T-cell (primary cell): ENCODE measurements at regions not wholly inside any gene's neighbourhood (a gene's known extent, or its start where the extent isn't known, plus 50 kb on each side); places are given as distances from the start of the nearest gene placed in this dataset.

ENCODE experiments used
- ATAC-seq, 4 experiments: fragments of 200-7000 bp in 3 of 4; fragments of 150-1000 bp in 1 of 4; cut with Tn5 transposase; replicated peaks in 1 of 4; 1 replicate in 3 of 4; 2 replicates in 1 of 4; pipeline ENCODE4 v1.10.0; 2021; ENCODE audit warnings: moderate library complexity in 3 of 4, mild to moderate bottlenecking in 2 of 4, moderate number of reproducible peaks in 1 of 4
- CTCF ChIA-PET, 2 donors: fragments of 300-600 bp; sonication (Branson Sonifier 250); formaldehyde crosslinking; loops; one replicate each; lab custom pipeline; 2022; ENCODE audit warnings: antibody characterized with exemption in 2 of 2; lab: Charles Lee
- POLR2A ChIA-PET, 2 donors: fragments of 300-600 bp; sonication (Branson Sonifier 250); formaldehyde crosslinking; loops; one replicate each; lab custom pipeline; 2022; ENCODE audit warnings: antibody characterized with exemption in 2 of 2; lab: Charles Lee
- DNase-seq, 35 experiments: peaks; one replicate each; pipeline versions ENCODE4 v3.0.0 to v3.0.0-alpha.2; 2013 to 2023
- H3K27ac ChIP-seq: one replicate; pipeline ENCODE4 v1.5.1; 2013; ENCODE audit warnings: low read length
- H3K27me3 ChIP-seq, 2 experiments: replicated peaks in 1 of 2; 1 replicate in 1 of 2; 2 replicates in 1 of 2; pipeline versions ENCODE4 v1.6.1 to v1.7.0; 2013; ENCODE audit warnings: low read length in 1 of 2, mixed read lengths in 1 of 2; ENCODE audit not compliant: control insufficient read depth in 2 of 2, insufficient read depth in 2 of 2; ENCODE audit errors: extremely low read depth in 1 of 2
- H3K36me3 ChIP-seq, 2 donors: 1 replicate in 1 of 2; 2 replicates in 1 of 2; pipeline versions ENCODE4 v1.6.1 to v1.7.0; 2013; ENCODE audit warnings: low read length in 1 of 2; ENCODE audit not compliant: control insufficient read depth in 2 of 2, insufficient read depth in 1 of 2; ENCODE audit errors: extremely low read depth in 1 of 2
- H3K4me1 ChIP-seq, 2 experiments: 1 replicate in 1 of 2; 2 replicates in 1 of 2; pipeline versions ENCODE4 v1.6.1 to v1.7.0; 2013; ENCODE audit warnings: low read length in 2 of 2, mixed read lengths in 1 of 2; ENCODE audit not compliant: insufficient read depth in 2 of 2, control insufficient read depth in 1 of 2; ENCODE audit errors: extremely low read depth in 1 of 2
- H3K4me3 ChIP-seq, 2 donors: 1 replicate in 1 of 2; 2 replicates in 1 of 2; pipeline versions ENCODE4 v1.5.1 to v1.7.0; 2013; ENCODE audit warnings: mild to moderate bottlenecking in 2 of 2, low read length in 1 of 2, moderate library complexity in 1 of 2; ENCODE audit not compliant: control insufficient read depth in 1 of 2; ENCODE audit errors: extremely low read depth in 1 of 2
- H3K9me3 ChIP-seq: 2 replicates; pipeline ENCODE4 v1.7.0; 2013
- H3K27ac Mint-ChIP-seq, 2 donors: one replicate each; pipeline ENCODE4 v1.8.0; 2020 to 2021; ENCODE audit warnings: mild to moderate bottlenecking in 2 of 2, mixed read lengths in 2 of 2
- H3K27me3 Mint-ChIP-seq, 2 donors: one replicate each; pipeline ENCODE4 v1.8.0; 2021 to 2022; ENCODE audit warnings: mixed read lengths in 2 of 2
- H3K36me3 Mint-ChIP-seq: one replicate; pipeline ENCODE4 v1.8.0; 2021; ENCODE audit warnings: mixed read lengths
- H3K4me1 Mint-ChIP-seq, 3 donors: one replicate each; pipeline ENCODE4 v1.8.0; 2020 to 2022; ENCODE audit warnings: mixed read lengths in 3 of 3, mild to moderate bottlenecking in 1 of 3
- H3K4me3 Mint-ChIP-seq, 3 donors: one replicate each; pipeline ENCODE4 v1.8.0; 2020 to 2022; ENCODE audit warnings: mild to moderate bottlenecking in 3 of 3, mixed read lengths in 3 of 3, moderate library complexity in 3 of 3
- H3K9me3 Mint-ChIP-seq, 3 donors: one replicate each; pipeline ENCODE4 v1.8.0; 2020 to 2022; ENCODE audit warnings: mixed read lengths in 3 of 3
- WGBS: methylation state at CpG from one replicate; pipeline ENCODE4 v1.1.5; 2013; ENCODE audit warnings: missing lambda C conversion rate; ENCODE audit not compliant: insufficient coverage; 5-methylcytosine and 5-hydroxymethylcytosine counted together

DNA sequence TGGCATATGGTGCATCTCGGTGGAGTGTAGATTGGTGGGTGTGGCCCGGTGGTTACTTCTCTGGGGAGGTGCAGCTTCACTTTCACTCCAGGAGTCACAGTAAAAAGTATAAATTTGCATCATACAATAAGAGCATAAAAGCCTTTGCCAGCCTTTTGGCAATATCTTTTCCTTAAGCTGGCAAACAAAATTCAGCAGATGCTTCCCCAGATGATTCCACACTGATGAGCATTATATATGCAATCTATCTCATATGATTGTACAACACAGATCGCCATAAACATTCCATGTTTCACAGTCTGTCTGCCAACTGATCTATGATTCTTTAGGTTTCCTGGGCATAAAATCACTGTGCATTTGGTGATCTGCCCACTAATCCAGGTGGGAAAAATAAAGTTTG lies 120.2 kb upstream of the ALCAM start:
- POLR2A ChIA-PET: no interaction called here

GRCh38 chr3:105253225-105253624 lies 113.5 kb upstream of the ALCAM start:
- POLR2A ChIA-PET: no interaction called here
- H3K36me3 ChIP-seq: no peaks in the 10 kb centered on the region
- no peaks in the 10 kb centered on the region for H3K4me1 ChIP-seq
- H3K27ac Mint-ChIP-seq: no peak overlapping the region
- DNase-seq (no peak), ATAC-seq (no peak)
- H3K36me3 Mint-ChIP-seq: no peaks in the 10 kb centered on the region
- CTCF ChIA-PET: no interaction called here
- 73% methylated on average over 3 of the region's 3 CpGs for WGBS
- H3K27me3 Mint-ChIP-seq: no peaks in the 10 kb centered on the region
- H3K27me3 ChIP-seq: no peaks in the 10 kb centered on the region
- no peaks in the 10 kb centered on the region for H3K9me3 ChIP-seq
- no peak overlapping the region for H3K27ac ChIP-seq
- H3K9me3 Mint-ChIP-seq: peaks cover 0 to 11% (median 2%) of the 10 kb centered on the region in 3 donors
- no peaks in the 10 kb centered on the region for H3K4me1 Mint-ChIP-seq
- H3K4me3 Mint-ChIP-seq: no peak overlapping the region
- H3K4me3 ChIP-seq: no peak overlapping the region

More for the DNA sequence above, 120.2 kb upstream of the ALCAM start:
- Histone ChIP-seq H3K27me3 (no peaks in the 10 kb centered on the region), H3K36me3 (no peaks in the 10 kb centered on the region), H3K27ac (no peak overlapping the region), H3K9me3 (no peaks in the 10 kb centered on the region), H3K4me3 (no peak overlapping the region), H3K4me1 (no peaks in the 10 kb centered on the region)
- 100% methylated on average over 1 of the region's 3 CpGs for WGBS
- H3K36me3 Mint-ChIP-seq: no peaks in the 10 kb centered on the region
- ATAC-seq: no peak
- no peak for DNase-seq
- peaks cover 0 to 11% (median 2%) of the 10 kb centered on the region in 3 donors for H3K9me3 Mint-ChIP-seq
- H3K27me3 Mint-ChIP-seq: peaks cover 0 to 5% of the 10 kb centered on the region in 2 donors
- H3K4me3 Mint-ChIP-seq: no peak overlapping the region
- no peak overlapping the region for H3K27ac Mint-ChIP-seq
- CTCF ChIA-PET: no interaction called here
- no peaks in the 10 kb centered on the region for H3K4me1 Mint-ChIP-seq

- ChIA-PET POLR2A (no interaction called here), CTCF (interaction anchor here in 1 of 2 donors (0.5 kb wide), 1 partner anchor 1014 kb away, joined by 3 read pairs; no protein-coding TSS in a partner anchor)
- WGBS: no CpG with 5 or more reads among the region's 2 CpGs
- Histone ChIP-seq H3K27me3 (no peaks in the 10 kb centered on the region), H3K4me3 (no peak overlapping the region), H3K4me1 (no peaks in the 10 kb centered on the region), H3K9me3 (no peaks in the 10 kb centered on the region), H3K27ac (no peak overlapping the region), H3K36me3 (no peaks in the 10 kb centered on the region)
- no peak overlapping the region for H3K27ac Mint-ChIP-seq
- H3K27me3 Mint-ChIP-seq: no peaks in the 10 kb centered on the region
- DNase-seq (no peak), ATAC-seq (no peak)
- no peaks in the 10 kb centered on the region for H3K36me3 Mint-ChIP-seq
- H3K4me3 Mint-ChIP-seq: no peak overlapping the region
- H3K9me3 Mint-ChIP-seq: peaks cover 0 to 11% (median 2%) of the 10 kb centered on the region in 3 donors
- H3K4me1 Mint-ChIP-seq: no peaks in the 10 kb centered on the region
Measured at GRCh38 chr3:105254154-105254553, 112.6 kb upstream of the ALCAM start.

- no peaks in the 10 kb centered on the region for H3K27me3 Mint-ChIP-seq
- Histone ChIP-seq H3K36me3 (no peaks in the 10 kb centered on the region), H3K4me1 (no peaks in the 10 kb centered on the region), H3K4me3 (no peak overlapping the region), H3K27me3 (no peaks in the 10 kb centered on the region), H3K9me3 (no peaks in the 10 kb centered on the region), H3K27ac (no peak overlapping the region)
- CTCF ChIA-PET: no interaction called here
- H3K4me1 Mint-ChIP-seq: no peaks in the 10 kb centered on the region
- H3K4me3 Mint-ChIP-seq: no peak overlapping the region
- no peak overlapping the region for H3K27ac Mint-ChIP-seq
- WGBS: no CpG with 5 or more reads among the region's 2 CpGs
- DNase-seq (no peak), ATAC-seq (no peak)
- peaks cover 0 to 6% (median 2%) of the 10 kb centered on the region in 3 donors for H3K9me3 Mint-ChIP-seq
- no peaks in the 10 kb centered on the region for H3K36me3 Mint-ChIP-seq
- POLR2A ChIA-PET: no interaction called here
Measured at GRCh38 chr3:105255350-105255749, 111.4 kb upstream of the ALCAM start.

DNA sequence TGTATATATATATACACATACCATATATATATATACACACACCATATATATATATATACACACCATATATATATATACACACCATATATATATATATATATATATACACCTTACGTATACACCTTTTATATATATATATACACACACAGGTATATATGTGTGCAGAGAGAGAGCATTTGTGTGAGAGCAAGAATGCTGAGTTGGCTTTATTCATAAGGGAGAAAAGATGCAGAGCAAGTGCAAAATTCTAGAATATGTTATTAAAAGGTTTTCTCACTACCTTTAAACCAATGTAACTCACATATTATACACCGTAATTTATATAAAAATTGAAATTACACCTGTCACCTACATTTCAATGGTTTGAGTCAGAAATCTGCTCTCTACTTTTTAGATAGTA lies 107.2 kb upstream of the ALCAM start:
- no peak overlapping the region for H3K4me3 Mint-ChIP-seq
- Histone ChIP-seq H3K27ac (no peak overlapping the region), H3K4me3 (no peak overlapping the region), H3K4me1 (no peaks in the 10 kb centered on the region), H3K27me3 (no peaks in the 10 kb centered on the region), H3K9me3 (no peaks in the 10 kb centered on the region), H3K36me3 (no peaks in the 10 kb centered on the region)
- no peaks in the 10 kb centered on the region for H3K4me1 Mint-ChIP-seq
- ChIA-PET CTCF (no interaction called here), POLR2A (no interaction called here)
- no peak overlapping the region for H3K27ac Mint-ChIP-seq
- H3K36me3 Mint-ChIP-seq: no peaks in the 10 kb centered on the region
- no peak for ATAC-seq
- no peak for DNase-seq
- H3K27me3 Mint-ChIP-seq: peaks cover 0 to 3% of the 10 kb centered on the region in 2 donors
- no CpG with 5 or more reads among the region's 2 CpGs for WGBS
- no peaks in the 10 kb centered on the region for H3K9me3 Mint-ChIP-seq

DNA sequence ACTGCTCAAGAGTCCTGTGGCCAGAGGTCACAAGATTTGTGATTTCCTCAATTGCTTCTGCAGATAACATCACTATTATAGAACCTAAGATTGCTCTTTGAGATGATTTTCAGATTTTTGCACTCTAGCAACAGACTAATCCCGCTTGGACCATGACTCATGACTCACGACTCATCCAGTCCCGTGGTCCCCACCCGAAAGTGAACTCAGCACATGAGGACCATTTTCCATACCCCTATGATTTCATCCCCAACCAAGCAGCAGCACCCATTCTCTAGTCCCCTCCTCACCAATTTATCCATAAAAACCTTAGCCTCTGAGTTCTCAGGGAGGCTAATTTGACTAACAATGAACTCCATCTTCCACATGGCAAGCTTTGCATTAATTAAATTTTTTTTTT lies 106.3 kb upstream of the ALCAM start:
- no peak overlapping the region for H3K27ac Mint-ChIP-seq
- ATAC-seq: no peak
- H3K4me3 Mint-ChIP-seq: no peak overlapping the region
- Histone ChIP-seq H3K4me1 (no peaks in the 10 kb centered on the region), H3K27ac (no peak overlapping the region), H3K36me3 (no peaks in the 10 kb centered on the region), H3K9me3 (no peaks in the 10 kb centered on the region), H3K4me3 (no peak overlapping the region), H3K27me3 (no peaks in the 10 kb centered on the region)
- no peaks in the 10 kb centered on the region for H3K4me1 Mint-ChIP-seq
- no peaks in the 10 kb centered on the region for H3K36me3 Mint-ChIP-seq
- no peaks in the 10 kb centered on the region for H3K9me3 Mint-ChIP-seq
- no peak for DNase-seq
- peaks cover 0 to 3% of the 10 kb centered on the region in 2 donors for H3K27me3 Mint-ChIP-seq
- ChIA-PET CTCF (no interaction called here), POLR2A (no interaction called here)
- WGBS: 93% methylated on average over 4 of the region's 4 CpGs

GRCh38 chr3:105274536-105274935 lies 92.2 kb upstream of the ALCAM start:
- DNase-seq (no peak), ATAC-seq (no peak)
- no peak overlapping the region for H3K4me3 ChIP-seq
- H3K36me3 ChIP-seq: no peaks in the 10 kb centered on the region
- Mint-ChIP-seq H3K36me3 (no peaks in the 10 kb centered on the region), H3K9me3 (no peaks in the 10 kb centered on the region), H3K4me3 (no peak overlapping the region), H3K27me3 (peaks cover 3% of the 10 kb centered on the region in 2 donors), H3K27ac (no peak overlapping the region), H3K4me1 (no peaks in the 10 kb centered on the region)
- no peak overlapping the region for H3K27ac ChIP-seq
- no peaks in the 10 kb centered on the region for H3K4me1 ChIP-seq
- H3K27me3 ChIP-seq: no peaks in the 10 kb centered on the region
- ChIA-PET CTCF (no interaction called here), POLR2A (no interaction called here)
- no peaks in the 10 kb centered on the region for H3K9me3 ChIP-seq
